ENCODE measurements at regions not wholly inside any gene's neighbourhood (a gene's known extent, or its start where the extent isn't known, plus 50 kb on each side); places are given as distances from the start of the nearest gene placed in this dataset.

- no peak overlapping the region for H2AK5ac ChIP-seq (ENCODE audit: low read depth, low read length)
- H4K20me1 ChIP-seq (replicated peaks in 1 of 2; ENCODE audit: control insufficient read depth in 1 of 2, insufficient read depth in 2 of 2, low read length in 2 of 2) = no peaks in the 10 kb centered on the region
- H2BK20ac ChIP-seq (ENCODE audit: low read length) = no peak overlapping the region
- no peak overlapping the region for H2BK15ac ChIP-seq (ENCODE audit: low read length)
- no peak overlapping the region for H3K4me3 ChIP-seq (ENCODE audit: extremely low read depth in 1 of 4, insufficient read depth in 2 of 4, low read depth in 3 of 4, low read length in 4 of 4)
- POLR2A ChIA-PET (ENCODE audit: partially characterized antibody) = no interaction called here
- H3K27ac ChIP-seq (ENCODE audit: low read depth, low read length) = no peak overlapping the region
- no peak for FAIRE-seq
- no peak overlapping the region for H3K23ac ChIP-seq (ENCODE audit: insufficient read length)
- no peak overlapping the region for H4K8ac ChIP-seq (ENCODE audit: extremely low read depth, insufficient read depth, low read length)
- no peak overlapping the region for H3K4ac ChIP-seq (replicated peaks; ENCODE audit: insufficient read length, low read depth, low read length)
- no peak overlapping the region for H2AFZ ChIP-seq (ENCODE audit: low read length)
- H2BK12ac ChIP-seq (ENCODE audit: low read depth, low read length) = no peak overlapping the region
- H3K56ac ChIP-seq (replicated peaks; ENCODE audit: insufficient read length, low read depth, low read length) = no peak overlapping the region
- WGBS, 2 experiments (ENCODE audit: extremely low coverage in 1 of 2, insufficient coverage in 1 of 2, insufficient read length in 1 of 2, insufficient replicate concordance in 2 of 2, low coverage in 1 of 2, low lambda C conversion rate in 2 of 2, missing lambda C conversion rate in 1 of 2) = 94% methylated on average over 1 of the region's 1 CpG; no CpG with 5 or more reads in 1 of the 2 experiments
- no peaks in the 10 kb centered on the region for H3K27me3 ChIP-seq (replicated peaks in 1 of 4; ENCODE audit: control insufficient read depth in 3 of 4, extremely low read depth in 1 of 4, insufficient read depth in 3 of 4, low read length in 3 of 4)
- no peak overlapping the region for H4K5ac ChIP-seq (ENCODE audit: insufficient read length, low read depth, low read length)
- H3K79me1 ChIP-seq (ENCODE audit: low read depth, low read length) = no peaks in the 10 kb centered on the region
- CTCF ChIA-PET (ENCODE audit: partially characterized antibody) = interaction anchor here (0.6 to 1.6 kb wide), 3 partner anchors 9 to 41 kb away, joined by 3 to 4 read pairs (median 4); no protein-coding TSS in a partner anchor
- no peak overlapping the region for H3K9ac ChIP-seq (replicated peaks in 1 of 4; ENCODE audit: extremely low read depth in 1 of 4, low read depth in 3 of 4, low read length in 3 of 4)
- no peaks in the 10 kb centered on the region for H3K9me3 ChIP-seq (ENCODE audit: insufficient read depth in 2 of 2, low read depth in 1 of 2, low read length in 1 of 2)
- H3K14ac ChIP-seq (ENCODE audit: insufficient read length) = no peak overlapping the region
- no peak overlapping the region for H3K4me2 ChIP-seq (ENCODE audit: insufficient read depth in 1 of 2, low read depth in 2 of 2, low read length in 2 of 2)
- no peaks in the 10 kb centered on the region for H3K4me1 ChIP-seq (replicated peaks in 1 of 4; ENCODE audit: control insufficient read depth in 3 of 4, insufficient read depth in 4 of 4, low read length in 3 of 4)
- TF ChIP-seq E2F6 (IDR thresholded peaks at IDR 0.05) (no peak), NRF1 (IDR thresholded peaks at IDR 0.05; ENCODE audit: low read depth, low read length) (no peak), CHD2 (IDR thresholded peaks at IDR 0.05; ENCODE audit: low read length) (no peak), CBX8 (IDR thresholded peaks at IDR 0.05; ENCODE audit: borderline replicate concordance, low read depth, low read length) (no peak), RAD21 (IDR thresholded peaks at IDR 0.05 in 1 of 2, conservative IDR thresholded peaks at IDR 0.05 in 1 of 2; ENCODE audit: low read depth in 2 of 2, low read length in 2 of 2) (no peak), USF2 (IDR thresholded peaks at IDR 0.05; ENCODE audit: low read length) (no peak), BCL11A (IDR thresholded peaks at IDR 0.05; ENCODE audit: low read depth in 2 of 2, low read length in 2 of 2) (no peak), CBX5 (IDR thresholded peaks at IDR 0.05; ENCODE audit: low read depth, low read length) (no peak), RBBP5 (IDR thresholded peaks at IDR 0.05; ENCODE audit: borderline replicate concordance, low read depth, low read length) (no peak), ATF2 (IDR thresholded peaks at IDR 0.05; ENCODE audit: low read length) (no peak)
- H3K79me2 ChIP-seq (ENCODE audit: control insufficient read depth in 1 of 2, insufficient read depth in 2 of 2, low read length in 2 of 2) = no peaks in the 10 kb centered on the region
- no peaks in the 10 kb centered on the region for H3K36me3 ChIP-seq (ENCODE audit: control insufficient read depth in 2 of 4, insufficient read depth in 4 of 4, low read length in 3 of 4)
- no peak overlapping the region for H2BK120ac ChIP-seq (replicated peaks; ENCODE audit: low read depth, low read length)
- H3K23me2 ChIP-seq (ENCODE audit: low read depth, low read length) = no peaks in the 10 kb centered on the region
- no peak overlapping the region for H3K18ac ChIP-seq (ENCODE audit: extremely low read depth, low read length)
- no peak for DNase-seq (ENCODE audit: low read depth in 1 of 2, low spot score in 2 of 2)
- H4K91ac ChIP-seq (replicated peaks; ENCODE audit: insufficient read length, low read length) = no peak overlapping the region
- no peak overlapping the region for H2BK5ac ChIP-seq (ENCODE audit: low read depth, low read length)
Observed at GRCh38 chr6:40928307-40928706, 110.7 kb downstream of the UNC5CL start.
